Mucosa of descending colon (tissue), 3 donors: ENCODE measurements at regions not wholly inside any gene's neighbourhood (a gene's known extent, or its start where the extent isn't known, plus 50 kb on each side); places are given as distances from the start of the nearest gene placed in this dataset.

ENCODE experiments used
- ATAC-seq: fragments of 200-7000 bp; cut with Tn5 transposase; one replicate; pipeline ENCODE4 v1.9.1; 2020; ENCODE audit warnings: mild to moderate bottlenecking, moderate library complexity
- DNase-seq, 3 donors: peaks; one replicate each; pipeline ENCODE4 v3.0.0-alpha.2; 2020
- H3K36me3 ChIP-seq: fragments of 200-600 bp; one replicate; pipeline ENCODE4 v1.8.0; 2021; ENCODE audit warnings: low read depth, mild to moderate bottlenecking
- H3K4me1 ChIP-seq: fragments of 200-600 bp; one replicate; pipeline ENCODE4 v1.8.0; 2021; ENCODE audit warnings: low read depth, mild to moderate bottlenecking
- H3K4me3 ChIP-seq: fragments of 200-600 bp; one replicate; pipeline ENCODE4 v1.8.0; 2021; ENCODE audit warnings: mild to moderate bottlenecking
- H3K9me3 ChIP-seq: fragments of 200-600 bp; one replicate; pipeline ENCODE4 v1.8.0; 2021; ENCODE audit warnings: mild to moderate bottlenecking
- CTCF ChIP-seq: fragments of 200-600 bp; IDR thresholded peaks from one replicate; pipeline ENCODE4 v1.8.0; 2022; ENCODE audit warnings: antibody characterized with exemption, mild to moderate bottlenecking
- intact Hi-C, 2 donors: fragments of 100-400 bp; cut with DNase I in 1 of 2; cut with micrococcal nuclease in 1 of 2; formaldehyde crosslinking; loops; one replicate each; pipeline versions ENCODE4 v1.11.0 to v1.11.1; 2022; cut with DNase I, micrococcal nuclease
- donor health status: DM: no; HTN: no; CAD: no; lungs with moderate emphysema.
- donor health status: DM: no; HTN: no; CAD: no.
- donor health status: DM: no; HTN: yes; CAD: no.

DNA sequence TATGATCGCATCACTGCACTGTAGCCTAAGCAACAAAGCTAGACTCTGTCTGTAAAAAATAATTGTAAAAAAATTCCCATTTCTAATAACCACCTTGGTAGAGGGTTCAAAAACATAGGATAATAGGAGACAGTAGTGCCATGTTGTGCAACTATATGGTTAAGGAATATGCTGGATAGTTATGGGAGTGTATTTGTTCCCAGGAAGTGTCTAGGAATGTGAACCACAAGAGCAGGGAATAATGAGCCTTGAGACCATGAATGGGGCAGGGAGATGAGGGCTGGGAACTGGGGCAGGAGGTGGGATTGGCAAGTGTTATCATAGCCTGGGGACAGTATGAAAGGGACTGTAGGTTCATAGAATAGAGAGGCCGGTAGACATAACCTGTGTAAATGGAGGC, 50.4 kb downstream of the RUSC2 start:
- H3K4me1 ChIP-seq = peaks cover 4% of the 10 kb centered on the region
- intact Hi-C loops = no loop called here
- H3K9me3 ChIP-seq = no peaks in the 10 kb centered on the region

DNA sequence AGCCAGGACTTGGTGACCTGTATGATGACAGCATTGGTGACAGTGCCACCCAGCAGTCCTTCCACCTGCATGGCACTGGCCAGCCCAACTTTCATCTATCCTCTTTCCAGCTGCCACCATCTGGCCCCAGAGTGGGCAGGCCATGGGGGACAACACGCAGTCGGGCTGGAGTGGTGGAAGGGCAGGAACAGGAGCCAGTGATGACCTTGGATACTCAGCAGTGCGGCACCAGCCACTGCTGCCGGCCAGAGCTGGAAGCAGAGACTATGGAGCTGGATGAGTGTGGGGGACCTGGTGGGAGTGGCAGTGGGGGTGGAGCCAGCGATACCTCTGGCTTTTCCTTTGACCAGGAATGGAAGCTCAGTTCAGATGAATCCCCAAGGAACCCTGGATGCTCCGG, 56.9 kb downstream of the RUSC2 start:
- H3K9me3 ChIP-seq = no peaks in the 10 kb centered on the region
- intact Hi-C loops = no loop called here
- H3K36me3 ChIP-seq = no peaks in the 10 kb centered on the region
- no peak for TF ChIP-seq CTCF
- no peak for ATAC-seq
- no peaks in the 10 kb centered on the region for H3K4me1 ChIP-seq
- no peak overlapping the region for H3K4me3 ChIP-seq
- no peak for DNase-seq

More for the DNA sequence above, 50.4 kb downstream of the RUSC2 start:
- ATAC-seq (no peak), DNase-seq (no peak)
- no peak for TF ChIP-seq CTCF
- Histone ChIP-seq H3K36me3 (no peaks in the 10 kb centered on the region), H3K4me3 (no peak overlapping the region)

DNA sequence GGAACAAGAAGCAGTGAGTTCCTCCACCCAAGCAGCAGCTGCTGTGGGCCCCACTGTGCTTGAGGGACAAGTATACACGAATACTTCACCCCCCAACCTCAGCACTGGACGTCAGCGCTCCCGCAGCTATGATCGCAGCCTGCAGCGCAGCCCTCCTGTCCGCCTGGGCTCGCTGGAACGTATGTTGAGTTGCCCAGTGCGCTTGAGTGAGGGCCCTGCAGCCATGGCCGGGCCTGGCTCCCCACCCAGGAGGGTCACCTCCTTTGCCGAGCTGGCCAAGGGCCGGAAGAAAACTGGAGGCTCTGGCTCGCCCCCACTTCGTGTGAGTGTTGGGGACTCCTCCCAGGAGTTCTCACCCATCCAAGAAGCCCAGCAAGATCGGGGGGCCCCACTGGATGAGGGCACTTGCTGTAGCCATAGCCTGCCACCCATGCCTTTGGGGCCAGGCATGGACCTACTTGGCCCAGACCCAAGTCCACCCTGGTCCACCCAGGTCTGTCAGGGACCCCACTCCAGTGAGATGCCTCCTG, 57.1 kb upstream of the TESK1 start:
- intact Hi-C loops = no loop called here
- Histone ChIP-seq H3K36me3 (no peaks in the 10 kb centered on the region), H3K4me3 (no peak overlapping the region), H3K4me1 (no peaks in the 10 kb centered on the region), H3K9me3 (no peaks in the 10 kb centered on the region)
- no peak for ATAC-seq
- no peak for DNase-seq
- TF ChIP-seq CTCF = no peak

DNA sequence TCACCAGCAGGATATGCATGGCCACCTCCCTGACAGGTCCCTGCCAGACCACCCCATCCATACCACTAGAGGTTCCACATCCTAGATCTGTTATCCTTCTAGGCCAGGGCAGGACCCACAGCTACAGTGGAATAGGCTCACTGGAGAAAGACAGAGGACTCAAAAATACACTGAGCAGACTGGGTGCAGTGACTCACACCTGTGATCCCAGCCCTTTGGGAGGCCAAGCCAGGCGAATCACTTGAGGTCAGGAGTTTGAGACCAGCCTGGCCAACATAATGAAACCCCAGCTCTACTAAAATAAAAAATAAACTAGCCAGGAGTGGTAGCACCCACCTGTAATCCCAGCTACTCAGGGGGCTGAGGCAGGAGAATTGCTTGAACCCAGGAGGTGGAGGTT, 56.5 kb upstream of the TESK1 start:
- intact Hi-C loops = no loop called here
- Histone ChIP-seq H3K9me3 (no peaks in the 10 kb centered on the region), H3K4me3 (no peak overlapping the region), H3K36me3 (no peaks in the 10 kb centered on the region), H3K4me1 (no peaks in the 10 kb centered on the region)
- DNase-seq (no peak), ATAC-seq (no peak)
- no peak for TF ChIP-seq CTCF

- H3K4me3 ChIP-seq = no peak overlapping the region
- ATAC-seq (no peak), DNase-seq (no peak)
- TF ChIP-seq CTCF = no peak
- no peaks in the 10 kb centered on the region for H3K9me3 ChIP-seq
- intact Hi-C loops = no loop called here
- H3K36me3 ChIP-seq = no peaks in the 10 kb centered on the region
- H3K4me1 ChIP-seq = no peaks in the 10 kb centered on the region
Observed at GRCh38 chr9:35549441-35549840, 55.6 kb upstream of the TESK1 start.

DNA sequence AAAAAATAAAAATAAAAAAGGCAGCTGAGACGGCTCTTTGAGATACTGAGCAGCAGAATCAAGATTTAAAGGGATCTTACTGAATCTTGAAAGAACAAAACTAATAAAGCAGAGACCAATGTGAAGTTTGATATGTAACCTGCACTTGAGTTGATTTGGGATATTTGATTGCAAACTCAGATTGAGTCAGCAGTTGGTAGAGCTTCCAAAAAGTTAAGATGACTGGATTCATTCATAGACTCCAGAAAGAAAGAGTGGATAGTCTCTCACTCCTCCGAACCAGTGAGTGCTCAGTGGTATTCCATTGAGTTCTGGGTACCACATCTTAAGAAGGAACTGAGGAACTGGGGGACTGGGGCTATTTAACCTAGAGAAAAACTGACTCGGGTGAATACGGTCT, 52.7 kb upstream of the TESK1 start:
- no peak overlapping the region for H3K4me3 ChIP-seq
- H3K9me3 ChIP-seq = no peaks in the 10 kb centered on the region
- ATAC-seq (no peak), DNase-seq (no peak)
- H3K36me3 ChIP-seq = no peaks in the 10 kb centered on the region
- no peaks in the 10 kb centered on the region for H3K4me1 ChIP-seq
- intact Hi-C loops = loop anchor here (5.0 kb wide), 1 partner anchor 65 kb away; no protein-coding TSS in a partner anchor
- no peak for TF ChIP-seq CTCF
